Mesothelial cell of epicardium (in vitro differentiated cells): ENCODE measurements at regions not wholly inside any gene's neighbourhood (a gene's known extent, or its start where the extent isn't known, plus 50 kb on each side); places are given as distances from the start of the nearest gene placed in this dataset.

Source experiments
- DNase-seq, 2 experiments: peaks; one replicate each; pipeline ENCODE4 v3.0.0; 2021; ENCODE audit warnings: low spot score in 2 of 2; ENCODE audit not compliant: unreplicated experiment in 2 of 2
- H3K27ac Mint-ChIP-seq: 2 replicates; pipeline ENCODE4 v1.8.0; 2021; ENCODE audit warnings: mixed read lengths
- H3K27me3 Mint-ChIP-seq: 2 replicates; pipeline ENCODE4 v1.8.0; 2021; ENCODE audit warnings: low read depth, mixed read lengths
- H3K36me3 Mint-ChIP-seq: 2 replicates; pipeline ENCODE4 v1.8.0; 2021; ENCODE audit warnings: mixed read lengths
- H3K4me1 Mint-ChIP-seq: 2 replicates; pipeline ENCODE4 v1.8.0; 2021; ENCODE audit warnings: mixed read lengths
- H3K4me3 Mint-ChIP-seq: 2 replicates; pipeline ENCODE4 v1.8.0; 2021; ENCODE audit warnings: mild to moderate bottlenecking, moderate library complexity, mixed read lengths
- H3K9me3 Mint-ChIP-seq: 2 replicates; pipeline ENCODE4 v1.8.0; 2021; ENCODE audit warnings: mixed read lengths
- CTCF ChIP-seq: fragments of 200-600 bp; sonication (generic); IDR thresholded peaks from one replicate; pipeline ENCODE4 v1.5.0; 2021; ENCODE audit warnings: antibody characterized with exemption; ENCODE audit not compliant: unreplicated experiment

- Mint-ChIP-seq H3K9me3 (peaks cover 4% of the 10 kb centered on the region), H3K27ac (no peak overlapping the region), H3K4me3 (no peak overlapping the region), H3K27me3 (no peaks in the 10 kb centered on the region), H3K4me1 (no peaks in the 10 kb centered on the region), H3K36me3 (no peaks in the 10 kb centered on the region)
- no peak for TF ChIP-seq CTCF
- no peak for DNase-seq
Measured at GRCh38 chr2:78423631-78424030, 601.9 kb upstream of the REG3G start.

GRCh38 chr2:78427170-78427569 is 598.3 kb upstream of the REG3G start:
- TF ChIP-seq CTCF = no peak
- Mint-ChIP-seq H3K36me3 (no peaks in the 10 kb centered on the region), H3K4me1 (peaks cover 5% of the 10 kb centered on the region), H3K9me3 (no peaks in the 10 kb centered on the region), H3K27ac (no peak overlapping the region), H3K4me3 (no peak overlapping the region), H3K27me3 (no peaks in the 10 kb centered on the region)
- DNase-seq = no peak

- DNase-seq = no peak
- Mint-ChIP-seq H3K4me3 (no peak overlapping the region), H3K9me3 (no peaks in the 10 kb centered on the region), H3K27ac (no peak overlapping the region), H3K4me1 (peaks cover 7% of the 10 kb centered on the region), H3K27me3 (no peaks in the 10 kb centered on the region), H3K36me3 (no peaks in the 10 kb centered on the region)
- no peak for TF ChIP-seq CTCF
Measured at GRCh38 chr2:78431241-78431640, 594.3 kb upstream of the REG3G start.

- Mint-ChIP-seq H3K36me3 (no peaks in the 10 kb centered on the region), H3K27ac (no peak overlapping the region), H3K4me3 (no peak overlapping the region), H3K4me1 (no peaks in the 10 kb centered on the region), H3K9me3 (peaks cover 10% of the 10 kb centered on the region), H3K27me3 (no peaks in the 10 kb centered on the region)
- TF ChIP-seq CTCF = no peak
- DNase-seq = no peak
Measured at GRCh38 chr2:78439122-78439521, 586.4 kb upstream of the REG3G start.

- Mint-ChIP-seq H3K27me3 (no peaks in the 10 kb centered on the region), H3K9me3 (no peaks in the 10 kb centered on the region), H3K4me3 (no peak overlapping the region)
Measured at GRCh38 chr2:78455586-78455985, 569.9 kb upstream of the REG3G start.

More at GRCh38 chr2:78455586-78455985, 569.9 kb upstream of the REG3G start:
- Mint-ChIP-seq H3K36me3 (no peaks in the 10 kb centered on the region), H3K27ac (no peak overlapping the region), H3K4me1 (no peaks in the 10 kb centered on the region)
- TF ChIP-seq CTCF = no peak
- no peak for DNase-seq
